ENCODE measurements at regions not wholly inside any gene's neighbourhood (a gene's known extent, or its start where the extent isn't known, plus 50 kb on each side); places are given as distances from the start of the nearest gene placed in this dataset.
"Not testable (repeated sequence)": the region's sequence is repeated elsewhere in the genome, so short reads cannot be mapped to it uniquely, and the experiment has no call there.

DNA sequence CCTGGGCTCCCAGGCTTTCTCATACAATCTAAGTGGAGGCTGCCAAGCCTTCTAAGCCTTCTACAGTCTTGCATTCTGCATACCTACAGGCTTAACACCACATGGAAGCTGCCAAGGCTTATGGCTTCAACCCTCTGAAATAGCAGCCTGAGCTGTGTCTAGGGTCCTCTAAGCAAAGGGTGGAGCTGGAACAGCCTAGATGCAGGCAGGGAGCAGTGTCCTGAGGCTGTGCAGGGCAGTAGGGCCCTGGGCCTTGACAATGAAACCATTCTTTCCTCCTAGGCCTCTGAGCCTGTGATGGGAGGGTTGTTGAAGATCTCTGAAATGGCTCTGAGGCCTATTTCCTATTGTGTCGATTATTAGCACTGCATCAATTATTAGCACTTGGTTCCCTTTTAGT is 150.9 kb upstream of the GRK3 start:
- DNase-seq (ENCODE audit: low read depth), result no peak

DNA sequence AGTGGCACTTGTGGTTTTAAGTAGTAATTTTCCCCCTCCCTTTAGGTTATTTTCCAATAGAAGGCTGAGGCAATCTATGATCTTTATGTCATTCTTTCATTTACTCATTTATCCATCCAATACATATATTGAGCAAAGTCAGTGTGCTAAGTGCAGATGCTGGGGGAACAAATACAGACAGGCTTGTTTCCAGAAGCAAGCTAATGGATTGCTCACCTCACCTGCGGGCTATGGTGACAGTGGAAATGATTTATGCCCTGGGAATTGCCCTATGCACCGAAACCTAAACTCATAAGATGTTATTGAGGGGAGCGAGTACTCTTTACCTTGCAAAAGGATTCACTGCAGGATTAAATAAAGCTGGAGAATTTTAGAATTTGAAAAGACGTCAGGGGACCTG is 148.7 kb upstream of the GRK3 start:
- not testable (repeated sequence) for DNase-seq (ENCODE audit: low read depth)

DNA sequence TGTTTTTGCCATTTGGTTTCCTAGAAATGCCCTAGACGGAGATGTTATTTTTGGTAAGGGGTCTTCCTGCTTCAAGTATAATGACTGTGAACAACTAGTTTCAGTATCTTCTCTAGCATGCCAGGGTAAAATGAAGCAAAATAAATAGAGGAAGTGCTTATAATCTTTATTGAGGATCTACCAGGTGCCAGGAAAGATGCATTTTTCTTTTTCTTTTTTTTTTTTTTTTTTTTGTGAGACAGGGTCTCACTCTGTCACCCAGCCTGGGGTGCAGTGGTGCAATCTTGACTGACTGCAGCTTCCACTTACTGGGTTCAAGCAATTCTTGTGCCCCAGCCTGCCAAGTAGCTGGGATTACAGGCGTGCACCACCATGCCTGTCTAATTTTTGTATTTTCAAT is 146.6 kb upstream of the GRK3 start:
- not testable (repeated sequence) for DNase-seq (ENCODE audit: low read depth)

DNA sequence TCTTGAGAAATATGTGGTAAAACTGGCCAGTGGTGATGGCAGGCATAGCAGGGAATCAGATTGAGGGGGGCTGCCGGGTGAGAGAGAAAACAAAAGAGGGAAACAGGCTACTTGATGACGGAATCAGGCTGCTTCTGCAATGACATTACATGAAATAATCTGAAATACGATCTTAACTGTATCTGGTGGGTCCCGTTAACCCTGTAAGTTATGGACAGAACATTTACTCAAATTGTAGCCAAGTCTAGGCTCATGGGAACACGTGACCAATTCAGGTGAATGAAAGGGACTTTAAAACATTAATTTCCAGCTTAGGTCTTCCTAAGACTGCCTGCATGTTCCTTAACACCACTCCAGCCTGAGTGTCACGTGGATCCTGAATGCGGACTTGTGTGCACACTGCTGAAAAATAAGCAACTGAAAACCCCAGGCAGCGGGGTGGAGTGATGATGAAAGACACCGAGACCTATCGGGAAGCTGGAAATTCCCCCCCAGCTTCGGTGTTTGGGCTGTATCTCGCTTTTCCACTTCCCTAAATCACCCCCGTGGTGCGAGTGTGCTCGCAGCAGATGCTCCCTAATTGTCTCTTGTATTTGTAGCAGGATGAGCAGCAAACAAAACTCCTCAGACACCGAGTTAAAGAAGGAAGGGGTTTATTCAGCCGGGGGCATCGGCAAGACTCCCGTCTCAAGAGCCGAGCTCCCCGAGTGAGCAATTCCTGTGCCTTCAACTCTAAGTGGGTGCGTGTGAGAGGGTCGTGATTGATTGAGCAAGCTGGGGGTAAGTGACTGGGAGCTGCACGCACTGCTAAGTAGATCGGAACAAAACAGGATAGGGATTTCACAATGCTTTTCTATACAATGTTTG is 145.0 kb upstream of the GRK3 start:
- peak; percentile 16 for DNase-seq (ENCODE audit: low read depth)

DNA sequence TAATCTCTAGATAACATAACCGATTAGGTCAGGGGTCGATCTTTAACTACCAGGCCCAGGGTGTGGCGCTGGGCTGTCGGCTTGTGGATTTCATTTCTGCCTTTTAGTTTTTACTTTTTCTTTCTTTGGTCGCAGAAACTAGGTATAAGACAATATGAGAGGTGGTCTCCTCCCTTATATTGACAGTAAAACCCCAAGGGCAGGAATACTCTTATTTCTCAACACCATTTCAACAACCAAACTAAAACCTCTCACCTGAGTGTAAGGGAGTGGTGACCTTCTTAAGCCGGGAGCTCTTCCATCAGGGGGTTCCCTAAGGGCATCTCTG is 144.4 kb upstream of the GRK3 start:
- DNase-seq (ENCODE audit: low read depth), result not testable (repeated sequence)

DNA sequence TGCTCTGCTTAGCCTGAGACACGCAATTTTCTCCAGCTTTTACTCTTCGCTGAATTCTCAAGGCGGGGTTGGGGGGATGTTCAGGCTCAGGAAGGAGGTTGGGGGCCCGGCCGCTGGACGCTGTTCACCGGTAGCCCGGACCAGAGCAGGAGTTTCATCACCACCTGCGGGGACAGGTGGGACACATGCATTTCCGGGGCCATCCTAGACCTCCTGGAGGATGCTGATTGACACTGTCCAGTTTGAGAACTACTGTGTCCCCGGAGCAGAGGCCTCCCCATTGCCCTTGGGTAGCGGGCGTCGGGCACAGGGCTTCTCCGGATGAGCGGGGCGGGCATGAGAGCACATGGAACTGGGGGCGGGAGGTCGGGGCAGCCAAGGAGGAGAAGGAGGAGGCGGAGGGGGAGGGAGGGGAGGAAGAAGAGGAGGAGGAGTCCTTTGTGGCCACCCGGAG is 144.0 kb upstream of the GRK3 start:
- no peak for DNase-seq (ENCODE audit: low read depth)

DNA sequence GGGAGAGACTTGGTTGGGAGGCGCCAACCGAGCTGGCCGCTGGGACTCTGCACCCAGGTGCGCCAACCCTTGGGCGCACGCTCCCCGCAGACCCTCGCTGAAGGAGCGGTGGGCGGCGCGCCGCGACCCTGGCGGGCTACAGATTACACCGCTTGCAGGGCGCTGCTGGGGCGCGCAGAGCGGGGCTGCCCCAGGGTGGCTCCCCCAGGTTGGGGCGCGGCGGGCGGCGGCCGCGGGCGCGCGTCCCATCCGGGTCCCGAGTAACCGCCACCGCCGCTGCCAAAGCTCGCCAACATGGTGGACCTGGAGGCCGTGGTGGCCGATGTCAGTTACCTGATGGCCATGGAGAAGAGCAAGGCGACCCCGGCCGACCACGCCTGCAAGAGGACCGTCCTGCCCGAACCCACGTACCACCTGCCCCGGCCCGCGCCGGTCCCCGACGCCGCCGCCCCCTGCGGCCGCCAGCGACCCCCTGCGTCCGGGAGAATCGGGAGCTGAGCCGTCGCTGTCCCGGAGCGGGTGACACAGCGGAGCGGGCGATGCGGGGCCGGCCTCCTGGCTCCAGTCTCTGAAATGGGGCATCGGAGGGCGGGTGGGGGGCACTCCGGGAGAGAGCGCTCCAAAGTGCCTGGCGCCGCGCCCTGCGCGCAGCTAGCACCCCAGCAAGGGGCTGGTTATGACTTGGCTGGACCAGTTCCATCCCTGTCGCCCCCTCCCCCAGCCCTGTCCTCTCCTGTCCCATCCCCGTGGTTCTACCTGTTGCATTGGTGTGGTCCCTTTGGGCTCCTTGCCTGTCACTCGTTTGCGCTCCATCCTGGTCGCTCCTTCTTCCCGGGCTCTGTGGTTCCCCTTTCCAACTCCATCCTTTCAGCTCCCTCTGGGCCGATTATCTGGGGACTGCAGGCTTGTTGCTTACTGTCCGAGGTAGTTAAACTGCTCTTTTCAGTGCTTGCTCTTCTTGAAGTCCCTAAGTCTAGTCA is 143.3 kb upstream of the GRK3 start:
- peak; percentile 14 for DNase-seq (ENCODE audit: low read depth)

DNA sequence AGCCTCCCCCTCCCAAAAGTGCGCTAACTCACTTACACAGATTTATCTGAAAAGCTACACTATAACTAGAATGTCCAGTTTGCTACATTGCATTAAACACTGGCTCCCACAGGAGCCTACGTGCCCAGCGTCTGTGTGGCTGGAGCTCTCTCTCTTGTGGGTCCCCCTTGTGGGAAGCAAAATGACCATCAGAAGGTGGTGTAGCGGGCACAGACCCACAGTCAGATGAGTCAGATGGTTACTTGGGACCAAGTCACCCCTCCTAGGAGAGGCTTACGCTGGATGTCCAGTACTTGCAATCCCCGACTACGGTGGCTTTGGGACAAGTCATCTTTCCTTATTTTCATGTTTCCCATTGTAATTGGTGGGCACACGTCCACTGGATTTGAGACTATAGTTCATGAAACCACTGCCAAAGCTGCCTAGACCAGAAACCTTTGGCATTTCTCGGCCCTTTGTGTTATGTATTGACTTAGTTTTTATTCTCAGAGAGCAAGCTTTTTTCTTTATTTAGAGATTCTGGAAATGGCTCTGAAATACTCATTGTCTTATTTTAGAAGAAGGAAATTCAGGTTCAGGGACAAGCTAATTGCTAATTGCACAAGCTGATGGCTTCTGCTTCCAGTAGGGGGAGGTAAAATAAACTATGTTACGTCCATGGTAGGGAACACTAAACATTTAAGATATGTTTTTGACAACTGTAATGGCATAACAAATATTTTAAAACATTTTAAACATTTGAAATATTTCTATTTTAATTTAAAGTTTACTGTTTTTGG is 137.8 kb upstream of the GRK3 start:
- DNase-seq (ENCODE audit: low read depth), result peak; percentile 41

DNA sequence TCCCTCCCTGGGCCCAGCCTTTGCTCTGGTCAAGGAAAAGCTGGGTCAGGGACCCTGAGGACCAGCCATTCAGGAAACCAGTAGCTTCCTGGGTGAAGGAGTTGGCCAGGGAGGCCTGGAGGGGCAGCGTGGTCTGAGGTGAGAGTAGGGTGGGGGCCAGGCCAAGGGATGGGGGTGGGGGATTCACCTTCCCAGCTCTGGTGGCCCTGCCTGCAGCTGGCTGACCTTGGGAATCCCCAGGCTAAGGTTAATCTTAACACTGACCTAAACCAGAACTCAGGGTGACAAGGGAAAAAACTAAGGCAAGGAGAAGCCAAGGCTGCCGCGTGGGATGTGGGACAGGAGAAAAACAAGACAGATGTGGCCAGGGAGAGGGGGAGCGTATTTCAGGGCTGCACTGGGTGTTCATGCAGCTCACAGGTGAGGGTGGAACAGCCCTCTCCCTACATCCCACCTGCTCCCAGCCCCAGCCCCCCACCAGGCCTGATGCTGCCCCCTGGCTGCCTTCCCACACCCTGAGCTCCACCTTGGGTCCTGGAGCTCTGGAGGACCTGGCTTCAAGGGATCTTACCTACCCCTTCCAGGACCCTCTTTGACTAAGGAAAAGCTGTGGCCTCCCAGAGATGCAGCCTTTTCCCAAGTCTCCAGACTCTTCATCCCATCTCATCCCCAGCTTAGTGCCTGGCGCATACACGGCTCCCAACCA is 132.7 kb upstream of the GRK3 start:
- not testable (repeated sequence) for DNase-seq (ENCODE audit: low read depth)

DNA sequence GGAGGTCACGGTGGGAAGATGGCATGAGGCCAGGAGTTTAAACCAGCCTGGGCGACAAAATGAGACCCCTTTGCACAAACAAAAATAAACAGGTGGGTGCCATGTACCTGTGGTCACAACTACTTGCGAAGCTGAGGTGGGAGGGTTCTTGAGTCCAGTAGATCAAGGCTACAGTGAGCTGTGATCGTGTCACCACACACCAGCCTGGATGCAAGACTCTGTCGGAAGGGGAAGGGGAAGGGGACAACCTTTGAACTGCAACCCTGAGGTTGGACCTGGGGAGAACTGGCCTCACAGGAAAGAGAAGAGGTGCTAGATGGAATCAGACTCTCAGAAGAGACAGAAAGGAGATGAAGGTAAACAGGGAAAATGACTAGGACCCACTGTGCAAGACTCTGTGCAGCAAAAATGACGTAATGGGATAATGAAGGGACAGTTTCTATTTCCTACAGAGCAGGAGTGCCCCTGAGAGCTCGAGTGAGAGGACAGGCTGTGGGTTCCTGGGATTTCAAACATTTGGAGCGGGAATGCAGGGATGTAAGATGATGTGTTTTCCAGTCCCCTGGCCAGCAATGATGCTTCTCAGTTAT is 131.0 kb upstream of the GRK3 start:
- peak; percentile 10 for DNase-seq (ENCODE audit: low read depth)

DNA sequence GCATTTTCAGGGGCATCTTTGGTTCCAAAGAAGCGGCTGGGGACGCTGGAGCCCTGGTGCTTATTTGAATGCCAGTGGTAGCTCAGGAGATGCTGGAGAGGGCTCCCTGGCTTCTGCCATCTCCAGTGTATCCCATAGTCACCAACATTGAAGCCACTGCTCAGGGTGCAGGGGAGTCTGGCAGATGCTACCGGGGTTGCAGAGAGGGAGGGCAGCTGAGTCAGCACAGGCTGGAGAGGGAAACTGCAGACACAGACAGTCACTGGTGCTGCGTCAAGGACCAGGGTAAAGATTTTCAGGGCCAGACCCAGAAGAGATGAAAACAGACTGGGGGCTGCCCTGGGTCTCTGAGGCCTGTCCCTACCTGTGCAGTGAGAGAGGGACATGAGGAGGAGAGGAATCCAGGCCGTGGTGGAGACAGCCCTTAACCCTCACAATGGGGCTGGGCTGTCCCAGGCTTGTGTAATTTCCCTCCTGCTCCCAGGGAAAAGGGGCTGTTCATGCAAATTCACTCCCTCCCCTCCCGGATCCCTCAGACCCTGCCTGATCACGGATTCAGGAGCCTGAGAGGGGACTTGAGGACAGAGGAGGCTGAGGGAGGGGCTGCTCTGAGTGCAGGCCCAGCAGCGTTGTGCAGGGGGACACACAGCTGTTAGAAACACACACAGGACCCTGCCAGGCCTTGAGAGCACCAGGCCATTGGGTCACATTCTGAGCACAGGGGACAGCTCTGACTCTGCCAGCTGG is 126.9 kb upstream of the GRK3 start:
- DNase-seq (ENCODE audit: low read depth), result no peak

DNA sequence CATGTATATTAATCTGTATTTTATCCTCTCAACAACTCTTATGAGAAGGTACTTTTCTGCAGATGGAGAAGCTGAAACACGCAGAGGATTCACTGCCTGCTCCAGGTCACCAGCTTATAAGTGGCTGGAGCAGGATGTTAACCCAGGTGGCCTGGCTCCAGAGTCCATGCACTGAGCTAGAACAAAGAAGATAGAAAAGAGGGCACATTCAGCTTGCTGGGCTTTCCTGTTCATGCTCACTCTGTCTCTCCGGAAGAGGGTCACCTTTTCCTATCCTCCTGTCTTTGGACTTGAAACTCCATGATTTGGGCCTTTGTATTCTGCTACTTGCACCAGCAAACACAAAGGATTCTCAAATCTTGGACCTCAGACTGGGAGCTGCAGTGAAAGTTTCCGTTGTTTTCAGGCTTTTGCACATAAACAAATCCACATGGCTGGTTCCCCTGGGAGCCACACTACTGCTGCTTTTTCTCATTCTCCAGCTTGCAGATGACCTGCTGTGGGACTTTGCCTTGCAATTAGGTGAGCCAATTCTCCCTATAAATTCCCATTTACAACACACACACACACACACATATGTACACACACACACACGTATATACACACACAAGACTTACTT is 117.3 kb upstream of the GRK3 start:
- DNase-seq (ENCODE audit: low read depth), result no peak

DNA sequence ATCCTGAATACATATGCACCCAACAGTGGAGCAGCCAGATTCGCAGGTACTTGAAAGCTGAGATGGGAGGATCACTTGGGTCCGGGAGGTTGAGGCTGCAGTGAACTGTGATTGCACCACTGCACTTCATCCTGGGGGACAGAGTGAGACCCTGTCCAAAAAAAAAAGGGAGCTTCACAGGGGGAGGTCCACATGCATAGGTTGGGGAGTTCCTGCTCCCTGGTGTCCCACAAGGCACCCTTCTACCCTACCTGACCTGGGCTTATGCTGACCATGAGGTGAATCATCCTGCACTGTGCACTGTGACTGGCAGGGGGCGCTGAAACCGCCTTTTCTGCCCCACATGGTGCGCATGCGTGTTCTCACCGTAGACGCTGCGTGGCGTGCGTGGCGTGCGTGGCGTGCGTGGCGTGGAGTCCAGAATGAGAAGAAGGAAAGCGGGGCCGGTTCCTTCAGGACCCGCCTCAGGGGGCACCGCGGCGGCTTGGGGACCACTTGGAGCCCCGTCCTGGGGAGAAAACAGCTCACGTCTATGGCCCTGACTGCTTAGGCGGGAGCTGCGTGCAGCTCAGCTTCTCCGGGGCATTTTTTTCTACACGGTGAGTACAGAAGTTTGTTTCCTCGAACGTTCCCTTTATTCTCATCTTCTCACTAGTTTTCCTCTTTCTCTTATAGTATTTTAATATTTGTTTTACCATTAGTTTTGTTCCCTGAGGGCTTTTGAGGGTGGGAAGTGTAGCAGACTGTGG is 116.6 kb upstream of the GRK3 start:
- DNase-seq (ENCODE audit: low read depth), result peak; percentile 92

DNA sequence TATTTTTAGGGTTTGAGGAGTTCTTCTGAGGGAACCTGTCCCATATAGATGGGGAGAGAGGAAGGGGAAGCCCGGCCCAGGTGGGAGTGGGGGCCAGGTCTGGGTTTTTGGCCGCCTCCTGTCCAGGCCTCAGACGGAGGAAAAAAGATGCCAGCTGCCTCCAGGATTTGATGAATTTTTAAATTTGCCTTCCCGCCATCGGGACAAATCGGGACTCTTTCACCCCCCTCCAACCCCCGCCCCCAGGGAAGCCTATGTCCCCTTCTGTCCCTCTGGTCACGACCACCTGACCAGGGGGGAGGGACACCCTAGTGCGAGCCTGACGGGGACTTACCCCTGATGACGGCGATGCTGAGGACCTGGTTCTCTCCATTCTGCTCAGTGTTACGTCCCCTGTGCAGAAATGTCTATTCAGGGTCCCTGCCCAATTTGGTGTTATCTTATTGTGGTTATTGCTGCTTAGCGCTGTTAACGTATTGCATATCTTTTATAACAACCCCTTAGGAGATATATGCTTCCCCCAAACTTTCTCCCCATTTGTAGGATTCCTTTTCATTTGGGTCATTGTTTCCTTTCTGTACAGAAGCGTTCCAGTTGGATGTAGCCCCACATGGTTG is 115.9 kb upstream of the GRK3 start:
- peak; percentile 18 for DNase-seq (ENCODE audit: low read depth)

DNA sequence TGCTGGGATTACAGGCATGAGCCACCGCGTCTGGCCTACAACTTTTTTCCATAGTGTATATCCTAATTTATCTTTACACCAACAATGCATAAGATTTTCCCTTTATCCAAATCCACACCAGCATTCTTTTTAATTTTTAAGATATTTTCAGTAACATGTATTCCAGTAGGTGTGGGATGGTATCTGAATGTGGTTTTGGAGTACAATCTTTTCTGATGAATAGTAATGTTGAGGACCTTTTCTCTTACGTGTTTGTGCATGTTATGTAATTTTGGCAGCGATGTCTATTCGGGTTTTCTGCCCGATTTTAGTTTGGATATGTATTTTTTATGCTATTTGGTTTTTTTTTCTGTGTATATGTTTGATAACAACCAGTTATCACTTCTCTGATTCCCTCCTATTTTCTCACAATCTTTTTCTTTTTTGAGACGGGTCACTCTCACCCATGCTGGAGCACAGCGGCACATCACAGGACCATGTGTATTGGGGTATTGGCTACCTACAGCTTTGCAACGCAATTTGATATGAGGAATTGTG is 114.6 kb upstream of the GRK3 start:
- DNase-seq (ENCODE audit: low read depth), result no peak

DNA sequence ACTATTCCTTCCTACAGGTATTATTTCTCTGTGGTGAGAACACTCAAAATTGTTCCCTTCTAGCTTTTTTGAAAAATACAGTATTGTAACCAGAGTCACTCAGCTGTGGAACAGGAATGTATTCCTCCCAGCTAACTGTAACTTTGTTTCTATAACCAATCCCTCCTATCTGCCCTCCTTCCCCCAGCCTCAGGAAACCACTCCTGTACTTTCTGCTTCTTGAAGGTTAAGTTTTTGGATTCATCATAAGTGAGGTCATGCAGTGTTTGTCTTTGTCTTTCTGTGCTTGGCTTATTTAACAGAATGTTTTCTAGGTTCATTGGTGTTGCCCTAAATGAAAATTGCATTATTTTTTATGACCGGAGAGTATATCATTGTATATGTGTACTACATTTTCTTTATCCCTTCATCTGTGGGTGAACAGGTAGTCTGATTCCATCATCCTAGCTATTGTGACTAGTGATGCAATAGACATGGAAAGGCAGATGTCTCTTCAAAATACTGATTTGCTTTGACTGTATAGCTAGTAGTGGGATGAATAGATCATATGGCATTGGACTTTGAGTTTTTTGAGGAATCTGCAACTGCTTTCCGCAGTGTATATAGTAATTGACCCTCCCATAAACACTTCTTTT is 112.9 kb upstream of the GRK3 start:
- no peak for DNase-seq (ENCODE audit: low read depth)

DNA sequence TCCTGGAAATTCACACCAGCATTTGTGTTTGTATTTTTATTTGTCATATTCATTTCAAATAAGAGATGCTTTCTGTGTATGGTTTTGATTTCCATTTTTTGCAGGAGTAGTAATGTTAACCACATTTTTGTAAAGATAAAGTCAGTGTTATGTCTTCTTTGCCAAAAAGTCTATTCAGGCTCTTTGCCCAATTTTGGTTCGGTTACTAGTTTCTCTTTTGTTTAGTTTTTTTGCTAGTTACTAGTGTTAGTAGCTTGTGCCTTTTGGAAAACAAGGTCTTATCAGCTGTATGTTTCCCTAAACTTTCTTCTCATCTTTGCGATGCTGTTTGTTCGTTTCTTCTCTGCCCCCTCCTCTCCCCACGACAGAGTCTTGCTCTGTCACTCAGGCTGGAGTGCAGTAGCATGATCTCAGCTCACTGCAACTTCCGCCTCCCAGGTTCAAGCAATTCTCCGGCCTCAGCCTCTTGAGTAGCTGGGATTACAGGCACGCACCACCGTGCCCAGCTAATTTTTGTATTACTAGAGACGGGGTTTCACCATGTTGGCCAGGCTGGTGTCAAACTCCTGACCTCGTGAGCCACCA is 112.3 kb upstream of the GRK3 start:
- DNase-seq (ENCODE audit: low read depth), result no peak

Measured in myocyte (in vitro differentiated cells).